ENCODE measurements at regions not wholly inside any gene's neighbourhood (a gene's known extent, or its start where the extent isn't known, plus 50 kb on each side); places are given as distances from the start of the nearest gene placed in this dataset.

DNA sequence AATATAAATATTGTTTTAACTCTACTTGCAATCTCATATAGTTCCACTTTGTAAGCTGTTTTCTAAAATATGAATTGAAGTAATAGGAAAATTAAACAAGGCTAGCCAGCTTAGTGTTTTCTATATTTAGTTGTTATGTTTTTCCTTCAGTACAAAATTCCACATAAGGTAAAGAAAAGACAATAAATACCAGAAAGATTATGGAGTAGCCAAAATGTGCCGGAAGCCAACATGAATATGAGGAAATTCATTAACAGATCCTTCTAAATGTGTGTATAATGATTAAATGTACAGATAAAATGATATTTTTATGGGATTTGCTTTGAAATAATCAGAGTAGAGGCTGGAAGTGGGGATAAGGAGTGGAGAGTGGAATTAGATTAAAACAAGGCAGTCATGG lies 52.5 kb upstream of the COL21A1 start:
- no peak overlapping the region for H2AK5ac ChIP-seq (ENCODE audit: low read depth, low read length)
- no peak overlapping the region for H2BK15ac ChIP-seq (ENCODE audit: low read length)
- WGBS, 2 experiments (ENCODE audit: extremely low coverage in 1 of 2, insufficient coverage in 1 of 2, insufficient read length in 1 of 2, insufficient replicate concordance in 2 of 2, low coverage in 1 of 2, low lambda C conversion rate in 2 of 2, missing lambda C conversion rate in 1 of 2): 90% methylated on average over 1 of the region's 1 CpG; no CpG with 5 or more reads in 1 of the 2 experiments
- H4K5ac ChIP-seq (ENCODE audit: insufficient read length, low read depth, low read length): no peak overlapping the region
- no peak overlapping the region for H3K9ac ChIP-seq (replicated peaks in 1 of 4; ENCODE audit: extremely low read depth in 1 of 4, low read depth in 3 of 4, low read length in 3 of 4)
- H2AFZ ChIP-seq (ENCODE audit: low read length): no peak overlapping the region
- H3K27ac ChIP-seq (ENCODE audit: low read depth, low read length): no peak overlapping the region
- H3K18ac ChIP-seq (ENCODE audit: extremely low read depth, low read length): no peak overlapping the region
- H3K79me2 ChIP-seq (ENCODE audit: control insufficient read depth in 1 of 2, insufficient read depth in 2 of 2, low read length in 2 of 2): no peaks in the 10 kb centered on the region
- H2BK20ac ChIP-seq (ENCODE audit: low read length): no peak overlapping the region
- H3K4me3 ChIP-seq (ENCODE audit: extremely low read depth in 1 of 4, insufficient read depth in 2 of 4, low read depth in 3 of 4, low read length in 4 of 4): no peak overlapping the region
- H3K4me1 ChIP-seq (replicated peaks in 1 of 4; ENCODE audit: control insufficient read depth in 3 of 4, insufficient read depth in 4 of 4, low read length in 3 of 4): no peaks in the 10 kb centered on the region
- POLR2A ChIA-PET (ENCODE audit: partially characterized antibody): no interaction called here
- H3K23me2 ChIP-seq (ENCODE audit: low read depth, low read length): no peaks in the 10 kb centered on the region
- H2BK5ac ChIP-seq (ENCODE audit: low read depth, low read length): no peak overlapping the region
- H3K36me3 ChIP-seq (ENCODE audit: control insufficient read depth in 2 of 4, insufficient read depth in 4 of 4, low read length in 3 of 4): no peaks in the 10 kb centered on the region
- H3K4me2 ChIP-seq (ENCODE audit: insufficient read depth in 1 of 2, low read depth in 2 of 2, low read length in 2 of 2): no peak overlapping the region
- no peak overlapping the region for H2BK12ac ChIP-seq (ENCODE audit: low read depth, low read length)
- no peak overlapping the region for H3K56ac ChIP-seq (replicated peaks; ENCODE audit: insufficient read length, low read depth, low read length)
- no peak overlapping the region for H4K8ac ChIP-seq (ENCODE audit: extremely low read depth, insufficient read depth, low read length)
- no peaks in the 10 kb centered on the region for H4K20me1 ChIP-seq (replicated peaks in 1 of 2; ENCODE audit: control insufficient read depth in 1 of 2, insufficient read depth in 2 of 2, low read length in 2 of 2)
- no peaks in the 10 kb centered on the region for H3K79me1 ChIP-seq (ENCODE audit: low read depth, low read length)
- no peak overlapping the region for H2BK120ac ChIP-seq (replicated peaks; ENCODE audit: low read depth, low read length)
- H3K9me3 ChIP-seq (ENCODE audit: insufficient read depth in 2 of 2, low read depth in 1 of 2, low read length in 1 of 2): no peaks in the 10 kb centered on the region
- FAIRE-seq (no peak), DNase-seq (ENCODE audit: low read depth in 1 of 2, low spot score in 2 of 2) (no peak)
- no peak overlapping the region for H3K14ac ChIP-seq (ENCODE audit: insufficient read length)
- H3K27me3 ChIP-seq (replicated peaks in 1 of 4; ENCODE audit: control insufficient read depth in 3 of 4, extremely low read depth in 1 of 4, insufficient read depth in 3 of 4, low read length in 3 of 4): no peaks in the 10 kb centered on the region
- no peak overlapping the region for H4K91ac ChIP-seq (replicated peaks; ENCODE audit: insufficient read length, low read length)
- CTCF ChIA-PET (ENCODE audit: partially characterized antibody): interaction anchor here (0.6 to 1.0 kb wide), 2 partner anchors 14 to 323 kb away, joined by 3 to 4 read pairs; no protein-coding TSS in a partner anchor
- H3K4ac ChIP-seq (replicated peaks; ENCODE audit: insufficient read length, low read depth, low read length): no peak overlapping the region
- H3K23ac ChIP-seq (ENCODE audit: insufficient read length): no peak overlapping the region
- TF ChIP-seq NANOG (IDR thresholded peaks at IDR 0.05; ENCODE audit: insufficient read depth, low read depth, low read length, poor library complexity, severe bottlenecking) (no peak), GTF2F1 (IDR thresholded peaks at IDR 0.05; ENCODE audit: borderline replicate concordance, low read depth, low read length) (no peak), EGR1 (IDR thresholded peaks at IDR 0.05; ENCODE audit: borderline replicate concordance, low read depth, low read length) (no peak), CEBPB (IDR thresholded peaks at IDR 0.05; ENCODE audit: low read depth, low read length) (no peak), TAF1 (IDR thresholded peaks at IDR 0.05; ENCODE audit: low read depth, low read length) (no peak), SIRT6 (IDR thresholded peaks at IDR 0.05; ENCODE audit: low read length) (no peak), SIX5 (IDR thresholded peaks at IDR 0.05; ENCODE audit: low read depth, low read length) (no peak)
- TF ChIP-seq, protein P1, sequence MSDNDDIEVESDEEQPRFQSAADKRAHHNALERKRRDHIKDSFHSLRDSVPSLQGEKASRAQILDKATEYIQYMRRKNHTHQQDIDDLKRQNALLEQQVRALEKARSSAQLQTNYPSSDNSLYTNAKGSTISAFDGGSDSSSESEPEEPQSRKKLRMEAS (IDR thresholded peaks at IDR 0.05): no peak
